BLaER1 (cell line): ENCODE measurements at regions not wholly inside any gene's neighbourhood (a gene's known extent, or its start where the extent isn't known, plus 50 kb on each side); places are given as distances from the start of the nearest gene placed in this dataset.

ENCODE experiments used
- H3K27ac ChIP-seq: shearing (Covaris generic); formaldehyde crosslinking; 2 replicates; pipeline ENCODE4 v1.8.1; 2022
- H3K27me3 ChIP-seq: shearing (Covaris generic); formaldehyde crosslinking; 2 replicates; pipeline ENCODE4 v1.8.1; 2022
- H3K36me3 ChIP-seq: shearing (Covaris generic); formaldehyde crosslinking; 2 replicates; pipeline ENCODE4 v1.8.1; 2022
- H3K4me1 ChIP-seq: shearing (Covaris generic); formaldehyde crosslinking; 2 replicates; pipeline ENCODE4 v1.8.1; 2022
- H3K4me2 ChIP-seq: shearing (Covaris generic); formaldehyde crosslinking; 2 replicates; pipeline ENCODE4 v1.8.1; 2022
- H3K4me3 ChIP-seq: shearing (Covaris generic); formaldehyde crosslinking; 2 replicates; pipeline ENCODE4 v1.8.1; 2022
- H3K9ac ChIP-seq: shearing (Covaris generic); formaldehyde crosslinking; 2 replicates; pipeline ENCODE4 v1.8.1; 2022
- H3K9me3 ChIP-seq: shearing (Covaris generic); formaldehyde crosslinking; 2 replicates; pipeline ENCODE4 v1.8.1; 2022
- H4K20me1 ChIP-seq: shearing (Covaris generic); formaldehyde crosslinking; 2 replicates; pipeline ENCODE4 v1.8.1; 2022
- Cebpa-rat ChIP-seq: shearing (Covaris generic); IDR thresholded peaks from 2 replicates; pipeline ENCODE4 v1.8.1; 2022

DNA sequence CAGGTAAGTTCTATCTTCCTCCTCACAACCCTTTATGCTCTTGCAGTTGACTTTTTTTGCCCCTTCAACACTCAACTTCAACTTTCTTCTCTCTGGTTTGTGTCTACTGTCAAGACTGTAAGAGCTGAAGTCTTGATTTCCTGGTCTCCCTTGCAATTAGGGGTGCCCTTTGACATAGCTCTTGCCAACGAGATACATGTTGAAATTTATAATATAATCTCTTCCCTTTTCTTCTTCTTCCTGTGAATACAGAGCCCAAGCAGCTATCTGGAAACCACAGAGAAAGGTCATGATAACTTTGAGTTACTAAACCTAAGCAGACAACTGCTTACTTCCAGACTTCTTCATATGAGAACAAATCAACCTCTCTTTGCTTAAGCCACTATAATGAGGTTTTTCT, 163.5 kb downstream of the MC4R start:
- H3K9me3 ChIP-seq: no peaks in the 10 kb centered on the region
- no peaks in the 10 kb centered on the region for H3K4me1 ChIP-seq
- no peaks in the 10 kb centered on the region for H4K20me1 ChIP-seq
- H3K27me3 ChIP-seq: no peaks in the 10 kb centered on the region
- no peak overlapping the region for H3K4me2 ChIP-seq
- TF ChIP-seq Cebpa-rat: no peak
- H3K9ac ChIP-seq: no peak overlapping the region
- H3K36me3 ChIP-seq: no peaks in the 10 kb centered on the region
- H3K4me3 ChIP-seq: no peak overlapping the region
- H3K27ac ChIP-seq: no peak overlapping the region

DNA sequence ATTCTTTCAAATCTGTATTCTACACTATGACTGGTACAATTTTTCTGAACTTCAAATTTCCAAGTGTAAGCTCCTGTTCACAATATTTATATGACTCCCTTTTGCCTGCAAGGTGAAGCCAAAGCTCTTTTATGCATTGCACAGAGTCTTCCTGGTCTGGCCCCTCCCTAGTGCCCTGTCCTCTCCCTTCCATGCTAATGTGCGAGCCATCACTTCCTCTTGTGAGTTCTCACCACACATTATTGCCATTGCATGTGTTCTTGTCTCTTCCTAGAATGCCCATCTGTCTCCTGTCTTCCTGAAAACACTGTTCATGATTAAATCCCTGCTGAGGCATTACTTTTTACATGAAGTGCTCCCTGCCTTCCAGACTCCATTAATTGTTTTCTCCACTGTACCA, 169.9 kb downstream of the MC4R start:
- no peaks in the 10 kb centered on the region for H3K27me3 ChIP-seq
- no peaks in the 10 kb centered on the region for H3K36me3 ChIP-seq
- no peaks in the 10 kb centered on the region for H4K20me1 ChIP-seq
- TF ChIP-seq Cebpa-rat: no peak
- H3K4me3 ChIP-seq: no peak overlapping the region
- H3K4me2 ChIP-seq: no peak overlapping the region
- H3K9me3 ChIP-seq: no peaks in the 10 kb centered on the region
- no peaks in the 10 kb centered on the region for H3K4me1 ChIP-seq
- no peak overlapping the region for H3K9ac ChIP-seq
- H3K27ac ChIP-seq: no peak overlapping the region

DNA sequence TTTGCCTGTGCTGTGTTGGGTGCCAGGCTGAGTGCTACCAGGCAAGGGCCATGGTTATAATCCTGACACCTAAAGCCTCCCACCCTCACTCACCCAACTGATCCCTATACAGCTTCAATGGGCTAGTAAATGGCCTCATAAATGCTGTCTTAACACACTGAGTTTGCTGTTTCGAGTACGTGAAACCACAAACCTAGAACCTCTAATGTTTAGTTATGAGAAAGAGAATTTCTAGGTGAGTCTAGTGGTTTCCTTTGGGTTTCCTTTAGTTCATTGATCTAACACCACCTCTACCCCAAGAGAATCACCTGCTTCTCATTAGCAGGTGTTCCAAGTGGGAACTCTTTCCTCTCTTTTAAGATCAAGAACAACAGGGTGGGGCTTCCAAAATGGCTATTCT, 172.0 kb downstream of the MC4R start:
- no peak for TF ChIP-seq Cebpa-rat
- H4K20me1 ChIP-seq: no peaks in the 10 kb centered on the region
- no peak overlapping the region for H3K27ac ChIP-seq
- no peak overlapping the region for H3K4me2 ChIP-seq
- H3K9ac ChIP-seq: no peak overlapping the region
- no peaks in the 10 kb centered on the region for H3K36me3 ChIP-seq
- H3K9me3 ChIP-seq: no peaks in the 10 kb centered on the region
- H3K27me3 ChIP-seq: no peaks in the 10 kb centered on the region
- no peaks in the 10 kb centered on the region for H3K4me1 ChIP-seq
- no peak overlapping the region for H3K4me3 ChIP-seq

DNA sequence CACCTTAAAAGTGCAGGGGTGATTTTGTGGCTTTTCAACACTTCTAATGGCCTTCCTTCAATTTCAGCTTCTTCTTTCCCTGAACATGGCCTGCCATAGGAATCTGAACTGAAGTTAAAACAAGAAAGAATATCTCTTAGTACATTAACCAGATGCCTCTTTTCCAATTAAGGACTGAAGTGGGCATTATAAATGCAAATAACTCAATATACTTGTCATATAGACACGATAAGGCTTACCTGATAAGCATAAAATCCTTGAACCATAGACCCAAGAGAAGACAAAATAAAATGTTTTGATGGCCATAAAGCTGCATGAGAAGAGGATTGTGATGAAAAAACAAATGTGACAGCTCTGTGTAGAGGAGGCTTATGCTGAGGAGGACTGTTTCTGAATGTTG, 173.1 kb downstream of the MC4R start:
- Histone ChIP-seq H3K9ac (no peak overlapping the region), H3K4me1 (no peaks in the 10 kb centered on the region), H3K4me2 (no peak overlapping the region), H3K27ac (no peak overlapping the region), H3K9me3 (no peaks in the 10 kb centered on the region), H3K27me3 (no peaks in the 10 kb centered on the region), H3K4me3 (no peak overlapping the region), H3K36me3 (no peaks in the 10 kb centered on the region), H4K20me1 (no peaks in the 10 kb centered on the region)
- TF ChIP-seq Cebpa-rat: no peak

DNA sequence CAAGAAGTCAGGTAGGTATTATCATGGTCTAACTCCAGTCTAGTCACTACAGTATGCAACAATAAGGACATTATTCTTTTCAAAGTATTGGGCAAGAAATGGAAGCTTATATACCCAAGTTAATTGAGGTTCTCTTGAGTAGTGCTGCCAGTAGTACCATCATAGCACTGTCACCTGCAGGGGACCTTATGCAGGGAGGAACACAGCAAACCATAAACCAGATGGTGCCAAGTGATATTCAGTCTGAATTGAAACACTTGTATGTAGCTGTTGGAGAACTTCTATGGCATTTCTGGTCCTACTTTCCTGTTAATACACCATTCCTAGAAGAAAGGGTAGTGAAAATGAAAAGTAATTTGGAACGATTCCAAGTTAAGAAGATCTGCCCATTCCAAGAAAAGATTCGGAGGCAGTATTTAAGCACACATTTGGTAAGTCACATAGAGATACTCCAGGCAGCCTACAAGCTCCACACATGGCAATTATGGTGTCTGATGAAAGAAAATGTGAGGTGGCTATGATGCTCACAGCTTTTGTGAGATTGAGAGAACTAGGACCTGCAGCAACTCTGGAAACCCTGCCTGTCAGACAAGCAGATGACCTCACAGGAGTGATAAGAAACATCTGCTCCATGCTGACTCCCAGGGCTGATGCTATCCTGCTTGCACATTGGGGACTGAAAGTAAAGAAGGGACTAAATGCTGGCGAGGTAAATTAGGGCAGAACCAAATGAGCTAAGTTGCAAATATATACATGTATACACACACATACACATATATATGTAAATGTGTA, 174.7 kb downstream of the MC4R start:
- Histone ChIP-seq H4K20me1 (no peaks in the 10 kb centered on the region), H3K9me3 (no peaks in the 10 kb centered on the region), H3K27me3 (no peaks in the 10 kb centered on the region), H3K4me3 (no peak overlapping the region), H3K4me2 (no peak overlapping the region), H3K36me3 (no peaks in the 10 kb centered on the region), H3K4me1 (no peaks in the 10 kb centered on the region), H3K9ac (no peak overlapping the region), H3K27ac (no peak overlapping the region)
- no peak for TF ChIP-seq Cebpa-rat

DNA sequence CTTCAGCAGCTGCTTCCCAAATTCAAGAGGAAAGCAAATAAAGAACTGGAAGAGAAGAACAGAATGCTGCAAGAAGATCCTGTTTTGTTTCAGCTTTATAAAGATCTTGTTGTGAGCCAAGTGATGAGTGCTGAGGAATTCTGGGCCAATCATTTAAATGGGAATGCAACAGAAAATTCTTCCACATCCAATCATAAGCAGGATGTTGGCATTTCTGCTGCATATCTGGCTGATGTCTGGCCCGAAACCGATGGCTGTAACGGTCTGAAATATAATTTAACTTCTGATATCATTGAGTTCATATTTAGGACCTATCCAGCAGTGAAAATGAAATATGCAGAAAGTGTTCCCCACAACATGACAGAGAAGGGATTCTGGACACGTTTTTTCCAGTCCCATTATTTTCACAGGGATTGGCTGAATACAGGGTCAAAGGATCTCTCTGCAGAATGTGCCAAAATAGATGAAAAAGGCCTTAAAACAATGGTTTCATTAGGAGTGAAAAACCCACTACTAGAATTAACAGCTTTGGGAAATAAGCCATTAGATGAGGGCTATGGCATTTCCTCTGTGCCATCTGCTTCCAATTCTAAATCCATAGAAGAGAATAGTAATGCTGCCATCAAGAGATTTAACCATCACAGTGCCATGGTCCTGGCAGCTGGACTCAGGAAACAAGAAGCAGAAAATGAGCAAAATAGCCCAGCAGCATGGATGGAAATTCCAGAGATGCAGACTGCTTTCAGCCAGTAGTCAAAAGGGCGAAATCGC, 175.6 kb downstream of the MC4R start:
- H3K36me3 ChIP-seq: no peaks in the 10 kb centered on the region
- no peak overlapping the region for H3K4me2 ChIP-seq
- TF ChIP-seq Cebpa-rat: no peak
- H3K27ac ChIP-seq: no peak overlapping the region
- H4K20me1 ChIP-seq: no peaks in the 10 kb centered on the region
- no peaks in the 10 kb centered on the region for H3K27me3 ChIP-seq
- no peak overlapping the region for H3K9ac ChIP-seq
- H3K4me1 ChIP-seq: peaks cover 1% of the 10 kb centered on the region
- no peak overlapping the region for H3K4me3 ChIP-seq
- no peaks in the 10 kb centered on the region for H3K9me3 ChIP-seq

DNA sequence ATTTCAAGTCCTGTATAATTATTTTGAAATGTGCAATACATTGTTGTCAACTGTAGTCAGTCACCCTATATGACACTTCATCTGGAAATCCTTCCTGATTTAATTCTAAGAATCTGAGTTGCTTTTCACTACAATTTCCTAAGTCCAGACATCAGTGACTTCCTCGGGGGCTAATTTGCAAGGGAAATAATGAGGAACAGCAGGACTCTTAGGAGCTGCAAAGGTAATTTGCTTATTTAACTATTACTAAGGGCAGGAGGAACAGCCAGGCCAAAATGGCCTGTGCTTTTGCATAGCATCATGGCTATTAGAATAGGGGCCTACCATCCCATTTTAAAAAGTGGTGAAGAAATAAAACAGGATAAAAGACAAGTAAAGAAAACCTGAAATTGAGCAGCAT, 178.8 kb downstream of the MC4R start:
- Histone ChIP-seq H4K20me1 (no peaks in the 10 kb centered on the region), H3K36me3 (no peaks in the 10 kb centered on the region), H3K4me1 (peaks cover 5% of the 10 kb centered on the region), H3K9ac (no peak overlapping the region), H3K9me3 (no peaks in the 10 kb centered on the region), H3K27ac (no peak overlapping the region), H3K27me3 (no peaks in the 10 kb centered on the region), H3K4me3 (no peak overlapping the region), H3K4me2 (no peak overlapping the region)
- TF ChIP-seq Cebpa-rat: no peak

DNA sequence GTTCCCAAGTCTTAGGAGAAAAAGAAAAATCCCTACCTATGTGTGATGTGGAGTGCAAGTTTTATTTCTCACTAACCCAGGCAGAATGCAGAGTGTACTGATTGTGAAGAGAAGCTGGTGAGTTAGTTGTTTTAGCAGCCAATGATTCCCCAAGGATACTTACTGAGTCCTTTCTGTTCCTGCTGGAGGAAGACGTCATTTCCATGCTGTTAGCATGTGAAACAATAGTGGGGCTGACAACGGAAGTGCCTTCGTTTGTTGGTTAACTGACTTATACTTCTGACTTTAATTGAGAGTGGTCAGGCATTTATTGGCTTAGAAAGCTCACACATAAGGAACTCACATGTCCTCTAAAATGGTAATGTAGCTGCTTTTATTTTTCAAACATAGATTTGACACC, 180.6 kb downstream of the MC4R start:
- Histone ChIP-seq H3K27me3 (no peaks in the 10 kb centered on the region), H3K36me3 (no peaks in the 10 kb centered on the region), H3K4me2 (0 out of 2 replicates have a peak overlapping the region, but pooled peaks have one; percentile 16), H3K27ac (no peak overlapping the region), H3K9me3 (no peaks in the 10 kb centered on the region), H3K4me3 (no peak overlapping the region), H3K4me1 (peaks cover 5% of the 10 kb centered on the region), H3K9ac (no peak overlapping the region), H4K20me1 (no peaks in the 10 kb centered on the region)
- no peak for TF ChIP-seq Cebpa-rat

DNA sequence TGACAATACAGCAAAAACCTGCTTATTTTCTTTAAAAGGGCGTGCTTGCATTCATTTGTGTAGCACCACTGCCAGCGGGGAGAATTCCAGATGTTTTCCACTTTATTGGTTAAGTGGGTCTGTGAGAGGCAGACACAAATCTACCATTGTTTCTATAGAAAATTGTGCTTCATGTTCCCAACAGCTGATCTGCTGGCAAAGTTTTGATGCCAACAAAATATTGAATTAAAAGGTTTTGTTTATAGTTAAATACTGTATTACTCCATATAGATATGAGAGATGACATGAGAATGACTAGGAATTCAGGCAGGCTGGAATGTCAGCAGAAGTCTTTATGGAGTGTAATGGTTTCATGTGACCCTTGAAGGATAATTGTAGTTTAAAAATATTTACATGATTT, 182.7 kb downstream of the MC4R start:
- no peaks in the 10 kb centered on the region for H3K9me3 ChIP-seq
- H3K36me3 ChIP-seq: no peaks in the 10 kb centered on the region
- TF ChIP-seq Cebpa-rat: no peak
- H3K4me1 ChIP-seq: peaks cover 5% of the 10 kb centered on the region
- H3K4me3 ChIP-seq: no peak overlapping the region
- H3K27ac ChIP-seq: no peak overlapping the region
- no peak overlapping the region for H3K4me2 ChIP-seq
- H3K9ac ChIP-seq: no peak overlapping the region
- H3K27me3 ChIP-seq: no peaks in the 10 kb centered on the region
- no peaks in the 10 kb centered on the region for H4K20me1 ChIP-seq

DNA sequence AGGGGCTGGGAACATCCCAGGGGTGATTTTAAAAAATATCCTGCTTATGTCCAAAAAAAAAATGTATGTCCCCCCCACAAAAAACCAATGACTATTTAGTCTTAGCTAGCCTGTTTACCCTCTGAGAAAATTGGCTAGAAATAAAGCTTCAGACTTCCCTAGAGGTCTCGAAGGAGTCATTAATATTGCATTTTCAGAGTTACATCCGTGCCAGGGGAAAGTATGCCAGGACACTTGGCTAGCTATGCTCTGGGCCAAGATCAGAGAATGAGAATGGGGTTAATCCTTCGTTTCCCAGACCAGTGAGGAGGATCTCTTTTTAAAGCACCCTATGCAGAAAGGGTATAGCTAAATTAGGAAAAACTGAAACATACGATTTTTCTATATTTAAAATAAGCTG, 183.6 kb downstream of the MC4R start:
- H3K27me3 ChIP-seq: no peaks in the 10 kb centered on the region
- no peak overlapping the region for H3K4me2 ChIP-seq
- no peaks in the 10 kb centered on the region for H3K36me3 ChIP-seq
- no peak overlapping the region for H3K27ac ChIP-seq
- no peaks in the 10 kb centered on the region for H4K20me1 ChIP-seq
- H3K9ac ChIP-seq: no peak overlapping the region
- no peaks in the 10 kb centered on the region for H3K9me3 ChIP-seq
- H3K4me1 ChIP-seq: peaks cover 5% of the 10 kb centered on the region
- no peak overlapping the region for H3K4me3 ChIP-seq
- no peak for TF ChIP-seq Cebpa-rat
